A549 (cell line): ENCODE measurements at regions not wholly inside any gene's neighbourhood (a gene's known extent, or its start where the extent isn't known, plus 50 kb on each side); places are given as distances from the start of the nearest gene placed in this dataset.

Experiments used
- ATAC-seq, 2 experiments: fragments of 200-7000 bp in 1 of 2; fragments of >200 bp in 1 of 2; cut with Nextera tagmentation in 1 of 2; cut with Tn5 transposase in 1 of 2; 3 replicates each; pipeline versions ENCODE4 v1.8.0 to v1.9.1; 2018 to 2020; ENCODE audit warnings: mild to moderate bottlenecking in 1 of 2, moderate library complexity in 1 of 2
- CTCF ChIA-PET: fragments of 300-600 bp; sonication (Branson Sonifier 250); formaldehyde crosslinking; extraction: SDS; loops from one replicate; lab custom pipeline; 2021; ENCODE audit warnings: antibody characterized with exemption, inconsistent platforms; lab: Yijun Ruan, JAX
- POLR2A ChIA-PET: fragments of 350-600 bp; formaldehyde crosslinking; extraction: SDS; loops from one replicate; lab custom pipeline; 2021; ENCODE audit warnings: antibody characterized with exemption, inconsistent platforms; lab: Yijun Ruan, JAX
- DNase-seq, 2 experiments: peaks; one replicate each; pipeline versions ENCODE4 v3.0.0 to v3.0.0-alpha.2; 2011 to 2016; ENCODE audit warnings: low read depth in 1 of 2, low spot score in 1 of 2
- FAIRE-seq: peaks from 2 replicates; lab custom pipeline; 2011; peaks lifted over from hg19 to GRCh38; lab: Jason Lieb, UNC
- H3K27ac ChIP-seq, 2 experiments: fragments of >200 bp; sonication (Bioruptor Twin); formaldehyde crosslinking; 3 replicates each; pipeline ENCODE4 v1.5.1; 2016 to 2017
- H3K4me1 ChIP-seq: fragments of >200 bp; sonication (Bioruptor Twin); formaldehyde crosslinking; 3 replicates; pipeline ENCODE4 v1.6.1; 2016
- H3K4me2 ChIP-seq: fragments of >200 bp; sonication (Bioruptor Twin); formaldehyde crosslinking; 3 replicates; pipeline ENCODE4 v1.6.1; 2016
- H3K4me3 ChIP-seq: fragments of >200 bp; sonication (Bioruptor Twin); formaldehyde crosslinking; 3 replicates; pipeline ENCODE4 v1.5.1; 2016
- H3K9me3 ChIP-seq: fragments of >200 bp; sonication (Bioruptor Twin); formaldehyde crosslinking; 3 replicates; pipeline ENCODE4 v1.6.1; 2016
- ATOH8 ChIP-seq: fragments of 250-450 bp; sonication (Bioruptor Pico); IDR thresholded peaks from 2 replicates; pipeline ENCODE4 v1.5.0; 2020; ENCODE audit warnings: low read depth, mild to moderate bottlenecking, moderate library complexity
- BCL3 ChIP-seq: fragments of >200 bp; sonication (Bioruptor Twin); formaldehyde crosslinking; IDR thresholded peaks from 3 replicates; pipeline ENCODE4 v1.6.1; 2016
- CEBPB ChIP-seq, 2 experiments: fragments of >200 bp in 1 of 2; sonication (Bioruptor Twin) in 1 of 2; formaldehyde crosslinking in 1 of 2; IDR thresholded peaks; 2 replicates each; pipeline ENCODE4 v1.6.1; 2012 to 2016
- EP300 ChIP-seq, 2 experiments: fragments of >200 bp; sonication (Bioruptor Twin); formaldehyde crosslinking; IDR thresholded peaks; 2 replicates in 1 of 2; 3 replicates in 1 of 2; pipeline ENCODE4 v1.6.1; 2016 to 2017
- FOSB ChIP-seq: fragments of 250-450 bp; sonication (Bioruptor Pico); IDR thresholded peaks from 2 replicates; pipeline ENCODE4 v1.5.0; 2020; ENCODE audit warnings: mild to moderate bottlenecking, moderate library complexity
- FOSL2 ChIP-seq, 2 experiments: fragments of 450-650 bp in 1 of 2; fragments of >200 bp in 1 of 2; sonication (Bioruptor Twin) in 1 of 2; formaldehyde crosslinking; IDR thresholded peaks; 2 replicates each; pipeline versions ENCODE4 v1.5.0 to v1.6.1; 2016 to 2020; ENCODE audit warnings: mild to moderate bottlenecking in 1 of 2, moderate library complexity in 1 of 2
- HEYL ChIP-seq: fragments of 250-450 bp; sonication (Bioruptor Pico); IDR thresholded peaks from 2 replicates; pipeline ENCODE4 v1.8.0; 2021; ENCODE audit warnings: mild to moderate bottlenecking, moderate library complexity
- HOXA7 ChIP-seq: fragments of 250-450 bp; sonication (Bioruptor Pico); IDR thresholded peaks from 2 replicates; pipeline ENCODE4 v1.5.0; 2020; ENCODE audit warnings: mild to moderate bottlenecking, moderate library complexity
- HOXB5 ChIP-seq: fragments of 250-450 bp; sonication (Bioruptor Pico); IDR thresholded peaks from 2 replicates; pipeline ENCODE4 v1.5.0; 2020; ENCODE audit warnings: mild to moderate bottlenecking, moderate library complexity
- MAZ ChIP-seq: fragments of 150-350 bp; IDR thresholded peaks from 2 replicates; pipeline ENCODE4 v1.6.1; 2014; ENCODE audit warnings: antibody characterized with exemption, low read depth, low read length, borderline replicate concordance
- NFE2L2 ChIP-seq: fragments of 150-350 bp; conservative IDR thresholded peaks from 2 replicates; pipeline ENCODE4 v1.6.1; 2014; ENCODE audit warnings: low read length
- NR3C1 ChIP-seq: fragments of >200 bp; sonication (Bioruptor Twin); formaldehyde crosslinking; IDR thresholded peaks from 3 replicates; pipeline ENCODE4 v1.6.1; 2017
- POLR2AphosphoS2 ChIP-seq: conservative IDR thresholded peaks from 2 replicates; pipeline ENCODE4 v1.6.1; 2012; ENCODE audit warnings: low read length, improper control_type of control experiment, inconsistent platforms
- RAD21 ChIP-seq, 2 experiments: fragments of >200 bp in 1 of 2; sonication (Bioruptor Twin) in 1 of 2; formaldehyde crosslinking in 1 of 2; IDR thresholded peaks in 1 of 2; conservative IDR thresholded peaks in 1 of 2; 2 replicates in 1 of 2; 3 replicates in 1 of 2; pipeline ENCODE4 v1.6.1; 2012 to 2018; ENCODE audit warnings: inconsistent platforms in 1 of 2
- RARB ChIP-seq: fragments of 250-450 bp; sonication (Bioruptor Pico); IDR thresholded peaks from 2 replicates; pipeline ENCODE4 v1.8.0; 2021; ENCODE audit warnings: mild to moderate bottlenecking, moderate library complexity
- RCOR1 ChIP-seq: fragments of 150-350 bp; IDR thresholded peaks from 2 replicates; pipeline ENCODE4 v1.6.1; 2014; ENCODE audit warnings: antibody characterized with exemption, low read length, low read depth
- RNF2 ChIP-seq: fragments of 200-600 bp; sonication (generic); IDR thresholded peaks from 2 replicates; pipeline ENCODE4 v1.6.1; 2016; ENCODE audit warnings: low read depth, mild to moderate bottlenecking, antibody characterized with exemption, moderate library complexity, borderline replicate concordance
- SREBF2 ChIP-seq: fragments of 450-650 bp; IDR thresholded peaks from 2 replicates; pipeline ENCODE4 v1.6.1; 2014; ENCODE audit warnings: mild to moderate bottlenecking, moderate library complexity
- TFCP2L1 ChIP-seq: fragments of 250-450 bp; sonication (Bioruptor Pico); IDR thresholded peaks from 2 replicates; pipeline ENCODE4 v1.5.0; 2021; ENCODE audit warnings: mild to moderate bottlenecking
- ZFP36 ChIP-seq: fragments of 450-650 bp; IDR thresholded peaks from 2 replicates; pipeline ENCODE4 v1.6.1; 2014; ENCODE audit warnings: borderline replicate concordance; ENCODE audit not compliant: partially characterized antibody
- WGBS: methylation state at CpG from one replicate; pipeline ENCODE4 v1.1.6; 2017; ENCODE audit errors: missing lambda C conversion rate; 5-methylcytosine and 5-hydroxymethylcytosine counted together
- TF ChIP-seq, protein P1 (sequence below): IDR thresholded peaks from 2 replicates; pipeline ENCODE4 v1.6.1; 2012
- TF ChIP-seq, protein P2 (sequence below): fragments of 450-650 bp; IDR thresholded peaks from 2 replicates; pipeline ENCODE4 v1.6.1; 2014; ENCODE audit warnings: antibody characterized with exemption
- TF ChIP-seq, protein P3 (sequence below): IDR thresholded peaks from 2 replicates; pipeline ENCODE4 v1.6.1; 2012; ENCODE audit warnings: low read depth, borderline replicate concordance
- TF ChIP-seq, protein P4 (sequence below): fragments of 150-350 bp; IDR thresholded peaks from 2 replicates; pipeline ENCODE4 v1.6.1; 2014; ENCODE audit warnings: low read depth, mild to moderate bottlenecking, low read length
- TF ChIP-seq, protein P5 (sequence below): fragments of >200 bp; sonication (Bioruptor Twin); formaldehyde crosslinking; IDR thresholded peaks from 3 replicates; pipeline ENCODE4 v1.5.1; 2016

- H3K4me1 ChIP-seq: no peaks in the 10 kb centered on the region
- 42% methylated on average over 3 of the region's 3 CpGs for WGBS
- no peak overlapping the region for H3K27ac ChIP-seq
- no peaks in the 10 kb centered on the region for H3K9me3 ChIP-seq
- no peak overlapping the region for H3K4me2 ChIP-seq
- ATAC-seq: peak in 1 of 2 experiments; percentile 41; a peak in 1 of 6 replicates
- DNase-seq: no peak
- CTCF ChIA-PET: interaction anchor here (1.3 kb wide), 2 partner anchors 24 to 38 kb away, joined by 3 to 4 read pairs; no protein-coding TSS in a partner anchor
- POLR2A ChIA-PET: no interaction called here
- TF ChIP-seq ATOH8 (CRISPR knock-in tag) (no peak), NR3C1 (no peak), BCL3 (no peak), HOXB5 (CRISPR knock-in tag) (no peak), HOXA7 (CRISPR knock-in tag) (no peak), RCOR1 (no peak), FOSB (CRISPR knock-in tag) (no peak), TFCP2L1 (CRISPR knock-in tag) (no peak), RARB (CRISPR knock-in tag) (no peak), ZFP36 (no peak), EP300 (IDR thresholded peaks at IDR 0.05) (no peak)
- TF ChIP-seq, protein P1, sequence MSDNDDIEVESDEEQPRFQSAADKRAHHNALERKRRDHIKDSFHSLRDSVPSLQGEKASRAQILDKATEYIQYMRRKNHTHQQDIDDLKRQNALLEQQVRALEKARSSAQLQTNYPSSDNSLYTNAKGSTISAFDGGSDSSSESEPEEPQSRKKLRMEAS: no peak
- TF ChIP-seq, protein P2, sequence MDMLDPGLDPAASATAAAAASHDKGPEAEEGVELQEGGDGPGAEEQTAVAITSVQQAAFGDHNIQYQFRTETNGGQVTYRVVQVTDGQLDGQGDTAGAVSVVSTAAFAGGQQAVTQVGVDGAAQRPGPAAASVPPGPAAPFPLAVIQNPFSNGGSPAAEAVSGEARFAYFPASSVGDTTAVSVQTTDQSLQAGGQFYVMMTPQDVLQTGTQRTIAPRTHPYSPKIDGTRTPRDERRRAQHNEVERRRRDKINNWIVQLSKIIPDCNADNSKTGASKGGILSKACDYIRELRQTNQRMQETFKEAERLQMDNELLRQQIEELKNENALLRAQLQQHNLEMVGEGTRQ: no peak
- TF ChIP-seq, protein P3, sequence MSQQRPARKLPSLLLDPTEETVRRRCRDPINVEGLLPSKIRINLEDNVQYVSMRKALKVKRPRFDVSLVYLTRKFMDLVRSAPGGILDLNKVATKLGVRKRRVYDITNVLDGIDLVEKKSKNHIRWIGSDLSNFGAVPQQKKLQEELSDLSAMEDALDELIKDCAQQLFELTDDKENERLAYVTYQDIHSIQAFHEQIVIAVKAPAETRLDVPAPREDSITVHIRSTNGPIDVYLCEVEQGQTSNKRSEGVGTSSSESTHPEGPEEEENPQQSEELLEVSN: no peak
- TF ChIP-seq, protein P4, sequence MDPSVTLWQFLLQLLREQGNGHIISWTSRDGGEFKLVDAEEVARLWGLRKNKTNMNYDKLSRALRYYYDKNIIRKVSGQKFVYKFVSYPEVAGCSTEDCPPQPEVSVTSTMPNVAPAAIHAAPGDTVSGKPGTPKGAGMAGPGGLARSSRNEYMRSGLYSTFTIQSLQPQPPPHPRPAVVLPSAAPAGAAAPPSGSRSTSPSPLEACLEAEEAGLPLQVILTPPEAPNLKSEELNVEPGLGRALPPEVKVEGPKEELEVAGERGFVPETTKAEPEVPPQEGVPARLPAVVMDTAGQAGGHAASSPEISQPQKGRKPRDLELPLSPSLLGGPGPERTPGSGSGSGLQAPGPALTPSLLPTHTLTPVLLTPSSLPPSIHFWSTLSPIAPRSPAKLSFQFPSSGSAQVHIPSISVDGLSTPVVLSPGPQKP: no peak
- no peak for FAIRE-seq
- no peak overlapping the region for H3K4me3 ChIP-seq
Observed at GRCh38 chr5:154110716-154111115, 71.9 kb downstream of the MFAP3 start.

- FAIRE-seq: no peak
- ChIA-PET CTCF (interaction anchor here (1.3 kb wide), 2 partner anchors 24 to 39 kb away, joined by 3 to 4 read pairs; no protein-coding TSS in a partner anchor), POLR2A (no interaction called here)
- no peak for DNase-seq
- ATAC-seq: no peak
- WGBS: 75% methylated on average over 4 of the region's 4 CpGs
- H3K4me2 ChIP-seq: no peak overlapping the region
- H3K27ac ChIP-seq: no peak overlapping the region
- H3K9me3 ChIP-seq: no peaks in the 10 kb centered on the region
- no peaks in the 10 kb centered on the region for H3K4me1 ChIP-seq
- no peak overlapping the region for H3K4me3 ChIP-seq
- no peak for TF ChIP-seq HEYL
- TF ChIP-seq ZFP36: no peak
- TF ChIP-seq NFE2L2: 0 out of 2 replicates have a peak, but pooled peaks have one; percentile 8
- no peak for TF ChIP-seq RCOR1
Observed at GRCh38 chr5:154111214-154111613, 72.4 kb downstream of the MFAP3 start.

DNA sequence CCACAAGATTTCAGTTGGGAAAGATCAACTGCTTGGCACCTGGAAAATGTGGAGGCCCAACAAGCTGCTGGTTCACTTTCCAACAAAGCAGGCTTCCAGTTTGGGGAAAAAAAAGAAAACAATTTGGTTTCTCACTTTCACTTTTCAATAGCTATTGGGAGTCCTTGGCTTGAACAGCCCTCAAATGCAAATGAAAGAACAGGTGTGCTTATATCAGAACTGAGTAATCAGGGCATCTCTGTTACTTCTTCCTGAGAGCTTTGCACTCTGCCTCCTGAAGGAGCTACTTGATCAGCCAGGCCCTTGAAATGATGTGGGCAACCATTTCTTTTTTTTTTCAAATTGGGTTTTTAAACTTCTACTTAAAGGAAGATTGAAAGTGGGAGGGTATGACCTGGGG is 73.5 kb downstream of the MFAP3 start:
- Histone ChIP-seq H3K4me3 (no peak overlapping the region), H3K9me3 (no peaks in the 10 kb centered on the region), H3K27ac (no peak overlapping the region), H3K4me1 (no peaks in the 10 kb centered on the region), H3K4me2 (no peak overlapping the region)
- ATAC-seq: no peak
- TF ChIP-seq POLR2AphosphoS2: no peak
- TF ChIP-seq, protein P5, sequence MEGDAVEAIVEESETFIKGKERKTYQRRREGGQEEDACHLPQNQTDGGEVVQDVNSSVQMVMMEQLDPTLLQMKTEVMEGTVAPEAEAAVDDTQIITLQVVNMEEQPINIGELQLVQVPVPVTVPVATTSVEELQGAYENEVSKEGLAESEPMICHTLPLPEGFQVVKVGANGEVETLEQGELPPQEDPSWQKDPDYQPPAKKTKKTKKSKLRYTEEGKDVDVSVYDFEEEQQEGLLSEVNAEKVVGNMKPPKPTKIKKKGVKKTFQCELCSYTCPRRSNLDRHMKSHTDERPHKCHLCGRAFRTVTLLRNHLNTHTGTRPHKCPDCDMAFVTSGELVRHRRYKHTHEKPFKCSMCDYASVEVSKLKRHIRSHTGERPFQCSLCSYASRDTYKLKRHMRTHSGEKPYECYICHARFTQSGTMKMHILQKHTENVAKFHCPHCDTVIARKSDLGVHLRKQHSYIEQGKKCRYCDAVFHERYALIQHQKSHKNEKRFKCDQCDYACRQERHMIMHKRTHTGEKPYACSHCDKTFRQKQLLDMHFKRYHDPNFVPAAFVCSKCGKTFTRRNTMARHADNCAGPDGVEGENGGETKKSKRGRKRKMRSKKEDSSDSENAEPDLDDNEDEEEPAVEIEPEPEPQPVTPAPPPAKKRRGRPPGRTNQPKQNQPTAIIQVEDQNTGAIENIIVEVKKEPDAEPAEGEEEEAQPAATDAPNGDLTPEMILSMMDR: no peak
- TF ChIP-seq MAZ: no peak
- no peak for TF ChIP-seq CEBPB (IDR thresholded peaks at IDR 0.05)
- no peak for TF ChIP-seq SREBF2
- no peak for TF ChIP-seq HOXB5 (CRISPR knock-in tag)
- TF ChIP-seq HOXA7 (CRISPR knock-in tag): no peak
- no peak for TF ChIP-seq FOSL2 (IDR thresholded peaks at IDR 0.05)
- no peak for TF ChIP-seq FOSL2 (CRISPR knock-in tag; IDR thresholded peaks at IDR 0.05)
- TF ChIP-seq RAD21 (conservative IDR thresholded peaks at IDR 0.05 in 1 of 2, IDR thresholded peaks at IDR 0.05 in 1 of 2): no peak
- no peak for TF ChIP-seq RNF2
- no peak for FAIRE-seq
- no peak for DNase-seq
- POLR2A ChIA-PET: no interaction called here
- CTCF ChIA-PET: interaction anchor here (0.8 to 1.0 kb wide), 2 partner anchors 45 to 138 kb away, joined by 3 read pairs; no protein-coding TSS in a partner anchor
